ENCODE measurements at regions not wholly inside any gene's neighbourhood (a gene's known extent, or its start where the extent isn't known, plus 50 kb on each side); places are given as distances from the start of the nearest gene placed in this dataset.

DNA sequence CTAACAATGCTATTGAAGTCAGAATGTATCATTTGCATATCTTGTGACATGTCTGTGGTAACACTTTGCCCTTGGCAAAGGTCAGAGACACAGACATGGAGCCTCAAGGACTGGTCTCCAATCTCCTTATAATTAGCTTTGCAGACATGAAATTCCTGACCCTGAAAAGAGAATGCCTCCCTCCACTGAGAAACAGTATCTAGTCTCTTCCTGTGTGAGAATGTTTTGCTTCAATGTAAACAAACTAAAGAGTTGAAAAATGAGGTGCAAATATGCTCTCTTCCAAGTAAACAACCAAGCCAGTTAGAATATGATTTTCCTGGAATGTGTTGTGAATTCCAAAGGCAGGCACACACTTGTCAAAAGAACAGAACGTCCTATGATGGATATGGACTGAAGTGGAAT lies 407.1 kb upstream of the MARCKS start:
- TF ChIP-seq CTCF (IDR thresholded peaks at IDR 0.05; ENCODE audit: low read depth, low read length, missing input control): no peak
- TF ChIP-seq JUND (IDR thresholded peaks at IDR 0.05): no peak
